Tibial nerve (tissue), 4 donors: ENCODE measurements at regions not wholly inside any gene's neighbourhood (a gene's known extent, or its start where the extent isn't known, plus 50 kb on each side); places are given as distances from the start of the nearest gene placed in this dataset.

Experiments
- DNase-seq, 2 donors: peaks; one replicate each; pipeline ENCODE4 v3.0.0-alpha.2; 2019; ENCODE audit warnings: low spot score in 2 of 2
- H3K27ac ChIP-seq, 4 donors: fragments of 200-600 bp; sonication (generic) in 3 of 4; one replicate each; pipeline ENCODE4 v1.5.1; 2017 to 2019; ENCODE audit warnings: mild to moderate bottlenecking in 1 of 4
- H3K27me3 ChIP-seq, 2 donors: fragments of 200-600 bp; sonication (generic) in 1 of 2; one replicate each; pipeline versions ENCODE4 v1.5.1 to v1.6.0; 2017 to 2019
- H3K36me3 ChIP-seq, 3 donors: fragments of 200-600 bp; sonication (generic); one replicate each; pipeline ENCODE4 v1.5.1; 2018 to 2019
- H3K4me1 ChIP-seq, 4 donors: fragments of 200-600 bp; sonication (generic) in 3 of 4; one replicate each; pipeline ENCODE4 v1.5.1; 2017 to 2019
- H3K4me3 ChIP-seq, 4 donors: fragments of 200-600 bp; sonication (generic) in 3 of 4; one replicate each; pipeline ENCODE4 v1.5.1; 2017 to 2019; ENCODE audit warnings: mild to moderate bottlenecking in 1 of 4, moderate library complexity in 1 of 4
- H3K9me3 ChIP-seq, 4 donors: fragments of 200-600 bp; sonication (generic) in 3 of 4; one replicate each; pipeline ENCODE4 v1.5.1; 2017 to 2019
- CTCF ChIP-seq, 5 experiments: fragments of 200-600 bp in 3 of 5; fragments of 450-650 bp in 2 of 5; sonication (generic) in 3 of 5; IDR thresholded peaks; one replicate each; pipeline ENCODE4 v1.5.1; 2016 to 2019; ENCODE audit warnings: antibody characterized with exemption in 5 of 5, mild to moderate bottlenecking in 3 of 5, moderate library complexity in 2 of 5
- EP300 ChIP-seq, 2 donors: sonication (generic); formaldehyde crosslinking; IDR thresholded peaks; one replicate each; pipeline ENCODE4 v1.6.1; 2017; ENCODE audit warnings: antibody characterized with exemption in 2 of 2, mild to moderate bottlenecking in 1 of 2
- POLR2A ChIP-seq, 2 donors: fragments of 450-650 bp; IDR thresholded peaks; one replicate each; pipeline ENCODE4 v1.6.1; 2017; ENCODE audit warnings: antibody characterized with exemption in 2 of 2, mild to moderate bottlenecking in 2 of 2, moderate library complexity in 2 of 2
- WGBS, 2 donors: methylation state at CpG; one replicate each; pipeline ENCODE4 v1.1.5; 2018; 5-methylcytosine and 5-hydroxymethylcytosine counted together

- H3K4me1 ChIP-seq, result no peaks in the 10 kb centered on the region
- no peak for DNase-seq
- 29 to 41% methylated on average over 5 of the region's 5 CpGs for WGBS, 2 donors
- no peak for TF ChIP-seq CTCF (IDR thresholded peaks at IDR 0.05)
- no peaks in the 10 kb centered on the region for H3K36me3 ChIP-seq
- H3K27me3 ChIP-seq, result no peaks in the 10 kb centered on the region
- H3K27ac ChIP-seq, result no peak overlapping the region
- peaks cover 0 to 24% (median 7%) of the 10 kb centered on the region in 4 donors for H3K9me3 ChIP-seq
- H3K4me3 ChIP-seq, result no peak overlapping the region
Measured at GRCh38 chr11:37788141-37788877, 1190.3 kb upstream of the RAG2 start.

- Histone ChIP-seq H3K27ac (no peak overlapping the region), H3K4me3 (no peak overlapping the region), H3K9me3 (peaks cover 0 to 44% (median 7%) of the 10 kb centered on the region in 4 donors), H3K27me3 (no peaks in the 10 kb centered on the region), H3K36me3 (no peaks in the 10 kb centered on the region), H3K4me1 (no peaks in the 10 kb centered on the region)
- no peak for TF ChIP-seq POLR2A (IDR thresholded peaks at IDR 0.05)
- TF ChIP-seq EP300 (IDR thresholded peaks at IDR 0.05), result no peak
- no peak for TF ChIP-seq CTCF (IDR thresholded peaks at IDR 0.05)
- WGBS, 2 donors, result 11 to 14% methylated on average over 1 of the region's 1 CpG
- no peak for DNase-seq
Measured at GRCh38 chr11:37786214-37786755, 1188.2 kb upstream of the RAG2 start.

- WGBS, 2 donors, result 88 to 95% methylated on average over 8 of the region's 8 CpGs
- no peak for DNase-seq
- Histone ChIP-seq H3K4me1 (no peaks in the 10 kb centered on the region), H3K4me3 (no peak overlapping the region), H3K27ac (no peak overlapping the region), H3K36me3 (no peaks in the 10 kb centered on the region), H3K9me3 (no peaks in the 10 kb centered on the region), H3K27me3 (no peaks in the 10 kb centered on the region)
- TF ChIP-seq POLR2A (IDR thresholded peaks at IDR 0.05) (no peak), EP300 (IDR thresholded peaks at IDR 0.05) (no peak), CTCF (IDR thresholded peaks at IDR 0.05) (no peak)
Measured at GRCh38 chr11:37774441-37774840, 1176.4 kb upstream of the RAG2 start.

- Histone ChIP-seq H3K4me3 (no peak overlapping the region), H3K36me3 (no peaks in the 10 kb centered on the region), H3K9me3 (no peaks in the 10 kb centered on the region), H3K27ac (no peak overlapping the region), H3K27me3 (no peaks in the 10 kb centered on the region), H3K4me1 (no peaks in the 10 kb centered on the region)
- WGBS, 2 donors, result 69 to 84% methylated on average over 1 of the region's 1 CpG
- DNase-seq, result no peak
- no peak for TF ChIP-seq CTCF (IDR thresholded peaks at IDR 0.05)
- no peak for TF ChIP-seq EP300 (IDR thresholded peaks at IDR 0.05)
- TF ChIP-seq POLR2A (IDR thresholded peaks at IDR 0.05), result no peak
Measured at GRCh38 chr11:37770145-37770544, 1172.1 kb upstream of the RAG2 start.

GRCh38 chr11:37762079-37762478 is 1164.0 kb upstream of the RAG2 start:
- Histone ChIP-seq H3K36me3 (no peaks in the 10 kb centered on the region), H3K9me3 (no peaks in the 10 kb centered on the region), H3K4me3 (no peak overlapping the region), H3K27ac (no peak overlapping the region), H3K27me3 (no peaks in the 10 kb centered on the region), H3K4me1 (no peaks in the 10 kb centered on the region)
- TF ChIP-seq CTCF (IDR thresholded peaks at IDR 0.05) (no peak), EP300 (IDR thresholded peaks at IDR 0.05) (no peak), POLR2A (IDR thresholded peaks at IDR 0.05) (no peak)
- DNase-seq, result no peak
- 74% methylated on average over 3 of the region's 3 CpGs for WGBS, 2 donors
